PC-9 (cell line): ENCODE measurements at regions not wholly inside any gene's neighbourhood (a gene's known extent, or its start where the extent isn't known, plus 50 kb on each side); places are given as distances from the start of the nearest gene placed in this dataset.

Experiments
- CTCF ChIP-seq: fragments of 200-600 bp; sonication (generic); conservative IDR thresholded peaks from 2 replicates; pipeline ENCODE4 v1.6.1; 2017; ENCODE audit warnings: mixed run types, antibody characterized with exemption, mild to moderate bottlenecking, moderate library complexity
- EZH2 ChIP-seq: fragments of 200-600 bp; sonication (generic); IDR thresholded peaks from 2 replicates; pipeline ENCODE4 v1.8.0; 2017; ENCODE audit warnings: antibody characterized with exemption, low read depth

DNA sequence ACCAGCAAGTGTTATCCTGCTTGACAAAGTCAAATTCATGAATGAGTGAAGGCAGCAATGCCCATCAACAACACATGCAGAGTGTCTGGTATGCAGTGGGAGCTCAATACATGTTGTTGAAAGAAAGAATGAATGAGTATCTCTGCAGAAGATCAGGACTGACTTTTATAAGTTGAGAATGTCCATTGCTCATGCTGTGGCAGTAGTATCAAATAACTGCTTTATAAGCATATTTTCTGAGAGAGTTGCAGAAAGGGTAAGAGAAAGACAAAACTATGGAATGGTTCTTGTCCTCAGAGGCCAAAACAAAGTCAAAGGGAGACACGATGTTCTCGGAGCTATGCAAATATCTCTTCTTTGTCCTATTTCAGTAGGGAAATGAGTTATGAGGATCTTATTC, 288.7 kb downstream of the LMX1A start:
- TF ChIP-seq EZH2 = no peak
- TF ChIP-seq CTCF = no peak
